HG03378 (cell line): ENCODE measurements at regions not wholly inside any gene's neighbourhood (a gene's known extent, or its start where the extent isn't known, plus 50 kb on each side); places are given as distances from the start of the nearest gene placed in this dataset.
"Not testable (repeated sequence)": the region's sequence is repeated elsewhere in the genome, so short reads cannot be mapped to it uniquely, and the experiment has no call there.

Experiments
- ATAC-seq: cut with Tn5 transposase; IDR thresholded peaks from one replicate; pipeline ENCODE4 v1.9.1; 2021; ENCODE audit warnings: mild to moderate bottlenecking, moderate library complexity; ENCODE audit not compliant: unreplicated experiment

DNA sequence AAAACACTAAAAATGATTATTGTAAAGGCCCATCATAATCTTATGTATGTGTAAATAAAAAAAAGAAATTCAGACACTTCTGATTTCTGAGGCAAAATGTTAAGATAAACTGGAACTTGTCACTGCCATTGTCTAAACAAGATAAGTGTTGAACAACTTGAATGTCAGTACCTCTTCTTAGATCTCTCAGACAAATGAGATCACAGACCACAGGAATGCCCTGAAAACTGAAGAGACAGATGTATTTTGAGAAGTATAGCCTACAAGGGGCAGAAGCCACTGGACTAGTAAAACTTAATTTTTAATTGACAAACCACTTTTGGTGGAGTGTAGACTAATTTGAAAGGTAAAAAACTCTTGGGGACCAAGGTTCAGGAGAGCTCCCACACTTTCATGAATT, 375.5 kb upstream of the SLITRK5 start:
- no peak for ATAC-seq

DNA sequence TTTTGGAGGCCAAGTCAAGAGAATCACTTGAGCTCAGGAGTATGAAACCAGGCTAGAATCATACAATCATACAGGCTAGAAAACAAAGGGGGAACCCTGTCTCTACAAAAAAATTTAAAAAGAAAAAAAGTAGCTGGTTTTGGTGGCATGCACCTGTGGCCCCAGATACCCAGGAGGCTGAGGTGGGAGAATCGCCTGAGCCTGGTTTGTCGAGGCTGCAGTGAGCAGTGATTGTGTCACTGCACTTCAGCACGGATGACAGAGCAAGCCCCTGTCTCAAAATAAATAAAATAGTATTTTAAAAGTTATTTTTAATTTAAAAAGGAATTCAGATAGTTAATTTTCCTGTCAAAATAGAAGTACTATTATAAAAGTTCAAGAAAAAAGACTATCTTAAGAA, 369.1 kb upstream of the SLITRK5 start:
- ATAC-seq, result no peak

DNA sequence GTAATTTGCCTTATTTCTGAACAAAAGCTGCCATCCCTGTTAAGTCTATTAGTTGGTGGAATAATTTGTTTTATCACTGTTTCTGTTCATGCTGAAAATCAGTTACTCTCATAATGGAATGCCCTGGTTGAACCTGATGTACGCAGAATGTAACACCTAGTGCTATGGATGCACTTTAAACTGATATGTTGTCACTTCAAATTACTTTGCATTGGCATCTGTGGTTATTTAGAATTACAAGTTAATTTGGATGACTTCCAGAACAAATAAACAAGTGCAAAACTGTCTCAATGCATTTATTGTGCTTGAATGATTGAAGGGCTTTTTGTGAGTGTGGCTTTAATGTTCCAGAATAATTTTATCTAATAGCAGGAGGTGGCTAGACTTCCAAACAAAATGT, 368.2 kb upstream of the SLITRK5 start:
- ATAC-seq, result no peak

DNA sequence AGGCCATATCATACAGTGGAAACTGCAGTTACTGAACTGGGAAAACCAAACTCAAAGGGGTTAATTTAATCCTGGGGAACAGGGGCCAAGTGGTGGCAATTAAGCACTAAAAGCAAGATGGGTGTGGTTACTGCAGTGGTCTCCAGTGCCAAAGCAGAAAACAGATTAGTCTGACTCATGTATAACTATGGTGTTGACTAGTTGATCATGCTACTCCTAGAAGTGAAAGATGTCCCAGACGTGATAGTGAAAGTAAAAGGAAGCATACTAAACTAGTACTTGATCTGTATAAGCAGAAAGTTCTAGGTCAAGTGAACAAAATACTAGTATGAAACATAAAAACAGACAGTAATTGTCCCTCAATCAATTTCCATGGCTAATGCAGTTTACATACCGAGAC, 360.0 kb upstream of the SLITRK5 start:
- ATAC-seq, result no peak

DNA sequence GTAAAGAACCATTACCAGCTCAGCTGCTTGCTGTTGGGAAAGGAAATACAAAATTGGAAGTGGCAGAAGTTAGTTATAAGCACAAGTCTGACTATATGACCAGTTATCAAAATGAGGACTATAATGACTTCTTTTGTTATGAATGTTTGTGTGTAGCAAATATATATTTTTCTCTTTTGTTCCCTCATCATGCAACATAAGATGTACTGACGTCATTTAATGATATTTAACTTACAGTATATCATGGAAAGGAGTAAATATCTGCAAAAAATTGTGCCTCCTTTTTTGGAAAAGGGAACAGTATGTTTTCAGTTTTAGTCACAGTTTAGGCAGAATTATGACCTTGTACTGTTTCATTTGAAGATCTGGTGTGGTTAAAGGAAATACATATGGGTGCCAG, 356.3 kb upstream of the SLITRK5 start:
- no peak for ATAC-seq

DNA sequence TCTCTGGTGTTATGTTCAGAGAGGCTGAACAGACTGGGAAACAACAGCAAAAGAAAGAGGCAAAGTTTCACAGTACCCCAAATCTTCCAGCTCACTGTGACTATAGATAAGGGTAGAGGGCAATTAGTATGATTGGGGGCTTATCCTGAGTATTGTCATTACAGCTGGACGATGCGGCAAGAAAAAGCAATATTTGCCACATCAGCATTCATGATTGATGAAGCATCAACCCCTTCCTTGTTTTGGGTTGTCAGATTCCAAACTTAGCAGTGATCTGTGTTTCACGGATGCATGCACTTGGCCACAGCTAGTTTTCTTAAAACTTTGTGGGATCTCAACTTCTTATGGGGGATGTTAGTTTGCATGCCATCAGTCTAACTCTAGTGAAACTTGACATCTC, 348.8 kb upstream of the SLITRK5 start:
- no peak for ATAC-seq

DNA sequence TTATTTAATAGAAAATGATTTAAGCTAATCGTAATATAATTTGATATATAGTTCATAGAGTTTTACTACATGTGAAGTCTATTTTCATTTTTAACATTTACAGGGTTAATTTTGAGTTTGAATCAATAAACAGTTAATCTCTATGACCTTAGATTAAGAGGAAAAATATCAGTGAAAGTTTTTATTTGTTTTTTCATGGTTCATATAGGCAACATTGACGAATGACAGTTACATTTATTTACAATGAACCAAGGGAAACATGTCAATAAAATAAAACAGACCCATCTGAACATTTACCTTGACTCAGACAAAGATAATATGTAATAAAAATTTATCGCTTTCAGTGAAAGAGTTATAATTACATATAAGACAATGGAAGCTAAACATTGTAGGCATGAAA, 346.6 kb upstream of the SLITRK5 start:
- ATAC-seq, result no peak

DNA sequence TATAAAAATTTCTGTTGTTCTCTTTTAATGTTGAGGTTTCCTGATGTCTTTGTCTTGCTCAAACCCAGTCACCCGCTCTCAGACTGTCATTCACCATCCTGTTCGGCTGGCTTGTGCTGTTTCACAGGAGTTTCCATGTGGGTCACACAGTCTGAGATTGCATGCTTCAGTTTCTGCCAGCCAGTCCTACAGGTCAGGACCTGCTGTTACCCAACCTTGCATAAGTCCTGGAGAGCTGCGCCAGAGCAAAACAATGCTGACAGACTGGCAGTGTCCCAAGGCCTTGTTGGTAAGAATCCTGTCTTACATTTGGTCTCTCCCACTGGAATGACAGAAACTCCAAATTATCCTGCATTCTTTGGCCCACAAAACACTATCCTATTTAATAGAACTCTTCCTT, 340.0 kb upstream of the SLITRK5 start:
- ATAC-seq, result no peak

DNA sequence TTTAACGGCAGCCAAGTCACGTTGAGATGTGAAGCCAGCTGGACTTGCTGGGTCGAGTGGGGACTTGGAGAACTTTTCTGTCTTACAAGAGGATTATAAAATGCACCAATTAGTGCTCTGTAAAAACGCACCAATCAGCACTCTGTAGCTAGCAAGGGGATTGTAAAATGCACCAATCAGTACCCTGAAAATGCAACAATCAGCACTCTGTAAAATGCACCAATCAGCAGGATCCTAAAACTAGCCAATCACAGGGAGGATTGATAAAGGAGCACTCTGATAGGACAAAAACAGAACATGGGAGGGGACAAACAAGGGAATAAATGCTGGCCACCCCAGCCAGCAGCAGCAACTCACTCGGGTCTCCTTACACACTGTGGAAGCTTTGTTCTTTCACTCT, 337.6 kb upstream of the SLITRK5 start:
- ATAC-seq, result no peak

DNA sequence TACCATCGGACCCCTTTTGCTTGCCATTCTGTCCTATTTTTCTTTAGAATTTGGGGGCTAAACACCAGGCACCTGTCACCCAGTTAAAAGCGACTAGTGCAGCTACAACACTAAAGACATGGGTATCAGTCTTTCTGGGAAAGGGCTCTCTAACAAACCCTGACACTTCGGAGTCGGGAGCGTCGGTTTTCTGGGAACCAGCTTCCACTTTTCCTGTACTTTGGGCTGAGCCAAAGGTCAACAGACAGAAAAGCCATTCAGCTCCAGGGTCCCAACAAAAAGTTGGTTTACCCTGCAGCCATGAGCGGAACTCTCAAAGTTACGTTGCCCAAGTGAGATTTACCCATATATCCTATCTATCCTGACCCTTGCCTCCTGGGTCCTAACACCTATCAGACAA, 337.0 kb upstream of the SLITRK5 start:
- no peak for ATAC-seq

DNA sequence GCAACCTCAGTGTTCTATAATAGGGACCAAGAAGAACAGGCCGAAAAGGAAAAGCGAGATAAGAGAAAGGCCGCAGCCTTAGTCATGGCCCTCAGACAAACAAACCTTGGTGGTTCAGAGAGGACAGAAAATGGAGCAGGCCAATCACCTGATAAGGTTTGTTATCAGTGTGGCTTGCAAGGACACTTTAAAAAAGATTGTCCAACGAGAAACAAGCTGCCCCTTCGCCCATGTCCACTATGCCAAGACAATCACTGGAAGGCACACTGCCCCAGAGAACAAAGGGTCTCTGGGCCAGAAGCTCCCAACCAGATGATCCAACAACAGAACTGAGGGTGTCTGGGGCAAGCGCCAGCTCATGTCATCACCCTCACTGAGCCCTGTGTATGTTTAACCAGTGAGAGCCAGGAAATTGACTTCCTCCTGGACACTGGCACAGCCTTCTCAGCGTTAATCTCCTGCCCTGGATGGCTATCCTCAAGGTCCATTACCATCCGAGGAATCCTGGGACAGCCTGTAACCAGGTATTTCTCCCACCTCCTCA, 334.8 kb upstream of the SLITRK5 start:
- not testable (repeated sequence) for ATAC-seq

DNA sequence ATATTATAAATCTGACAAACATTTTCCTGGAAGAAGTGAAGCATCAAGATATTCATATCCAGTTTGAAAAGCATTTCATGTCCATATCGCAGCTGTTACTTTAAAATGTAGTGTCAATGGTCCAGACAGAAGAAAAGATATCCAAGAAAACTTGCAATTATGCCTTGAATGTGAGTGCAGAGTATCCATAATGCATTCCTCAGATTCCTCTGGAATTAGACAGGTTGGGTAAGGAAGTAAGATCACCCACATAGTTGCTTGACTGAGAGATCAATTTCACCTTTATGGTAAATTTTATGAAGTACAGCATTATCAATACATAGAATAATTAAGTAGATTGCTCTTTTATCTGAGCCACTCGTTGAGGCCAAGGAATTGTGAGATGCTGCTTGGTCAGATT, 327.0 kb upstream of the SLITRK5 start:
- no peak for ATAC-seq

DNA sequence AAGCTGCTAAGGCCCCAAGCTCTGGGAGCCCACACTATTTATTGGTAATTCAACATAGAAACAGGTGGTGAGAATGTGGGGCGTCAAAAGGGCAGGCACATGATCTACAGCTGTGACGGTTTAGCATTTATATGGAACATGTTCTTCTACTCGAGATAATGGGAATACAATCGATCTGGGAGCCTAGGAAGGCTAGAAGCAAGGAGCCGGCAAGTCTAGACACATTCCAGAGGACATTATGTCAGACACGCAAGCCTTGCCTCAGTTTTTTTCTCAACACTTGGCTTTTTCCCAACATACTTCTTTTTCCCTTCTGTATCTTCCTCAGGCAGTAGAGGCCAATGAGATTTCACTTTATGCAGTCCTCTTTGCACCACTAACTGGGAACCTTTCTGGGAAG, 315.7 kb upstream of the SLITRK5 start:
- no peak for ATAC-seq

DNA sequence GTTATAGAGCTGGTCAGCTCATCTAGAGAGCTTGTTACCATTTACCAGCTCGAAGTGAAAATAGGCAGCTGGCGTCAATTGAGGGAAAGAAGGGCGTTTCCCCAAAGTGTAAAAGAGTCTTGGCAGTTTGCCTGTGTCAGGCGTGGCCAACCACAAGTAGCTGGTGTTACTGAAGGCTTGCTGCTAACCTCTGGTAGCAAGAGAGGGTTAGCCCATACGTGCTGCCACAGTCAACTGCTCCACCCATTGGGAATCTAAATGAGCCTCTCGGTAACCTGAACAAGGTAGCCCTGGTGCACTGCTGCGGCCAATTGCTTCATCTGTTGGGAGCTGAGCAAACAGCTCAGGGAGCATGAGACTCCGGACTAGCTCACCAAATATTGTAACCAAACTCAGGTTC, 314.9 kb upstream of the SLITRK5 start:
- no peak for ATAC-seq

DNA sequence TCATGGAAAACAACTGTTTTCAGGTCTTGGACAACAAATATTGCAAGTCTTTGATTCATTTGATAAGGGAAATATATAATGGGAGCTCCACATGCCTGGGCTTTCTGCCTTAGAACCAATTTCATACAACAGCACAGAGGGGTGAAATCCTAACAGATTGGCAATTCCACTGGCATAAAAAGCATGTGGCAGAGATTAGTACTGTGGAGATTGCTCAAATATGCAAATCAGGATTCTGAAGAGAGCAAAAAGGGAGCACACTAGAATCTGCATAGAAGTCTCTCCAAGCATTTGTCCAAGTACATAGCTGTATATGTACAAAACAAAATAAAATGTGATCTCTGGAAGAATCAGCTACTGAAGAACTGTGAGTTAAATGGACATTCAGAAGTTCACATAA, 312.9 kb upstream of the SLITRK5 start:
- no peak for ATAC-seq

DNA sequence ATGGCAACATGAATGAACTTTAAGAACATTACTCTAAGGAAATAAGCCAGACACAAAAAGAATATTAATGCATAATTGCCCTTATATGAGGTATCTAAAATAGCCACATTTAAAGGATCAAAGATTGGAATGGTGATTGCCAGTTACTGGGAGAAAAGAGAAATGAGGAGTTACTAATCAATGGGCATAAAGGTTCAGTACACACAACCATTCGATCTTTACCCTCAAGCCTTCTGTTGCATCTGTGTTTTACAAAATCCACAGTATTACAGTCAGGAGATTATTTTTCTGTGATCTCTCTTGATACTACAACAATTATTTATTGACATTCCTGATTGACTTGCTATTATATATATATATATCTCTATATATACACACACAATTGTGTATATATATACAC, 310.0 kb upstream of the SLITRK5 start:
- no peak for ATAC-seq

DNA sequence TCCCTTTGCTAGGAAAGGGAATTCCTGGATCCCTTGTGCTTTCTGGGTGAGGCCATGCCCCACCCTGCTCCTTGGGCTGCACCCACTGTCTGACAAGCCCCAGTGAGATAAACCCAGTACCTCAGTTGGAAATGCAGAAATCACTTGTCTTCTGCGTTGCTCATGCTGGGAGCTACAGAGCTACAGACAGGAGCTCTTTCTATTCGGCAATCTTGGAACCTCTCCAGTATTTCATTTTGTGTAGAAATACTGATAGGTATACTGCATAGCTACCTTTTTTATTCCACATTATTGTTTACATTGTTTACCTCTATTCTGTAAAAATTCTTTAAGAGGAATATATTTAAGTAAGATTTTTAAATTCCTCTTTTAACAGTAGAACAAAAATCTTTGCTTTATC, 302.5 kb upstream of the SLITRK5 start:
- ATAC-seq, result no peak

DNA sequence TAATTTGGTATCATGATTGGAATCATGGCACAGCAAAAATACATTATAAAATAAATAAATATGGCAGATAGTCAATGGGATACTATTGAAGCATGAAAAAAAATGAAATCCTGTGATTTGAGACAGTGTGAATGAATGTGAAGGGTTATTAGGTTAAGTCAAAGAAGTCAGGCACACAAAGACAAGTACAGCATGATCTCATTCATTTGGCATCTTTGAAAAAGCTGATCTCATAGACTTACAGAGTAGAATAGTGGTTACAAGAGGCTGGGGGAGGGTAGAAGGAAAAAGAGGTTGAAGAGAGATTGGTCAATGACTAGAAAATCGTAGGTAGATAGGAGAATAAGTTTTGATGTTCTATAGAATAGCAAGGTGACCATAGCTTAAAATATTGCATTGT, 295.1 kb upstream of the SLITRK5 start:
- ATAC-seq, result no peak

DNA sequence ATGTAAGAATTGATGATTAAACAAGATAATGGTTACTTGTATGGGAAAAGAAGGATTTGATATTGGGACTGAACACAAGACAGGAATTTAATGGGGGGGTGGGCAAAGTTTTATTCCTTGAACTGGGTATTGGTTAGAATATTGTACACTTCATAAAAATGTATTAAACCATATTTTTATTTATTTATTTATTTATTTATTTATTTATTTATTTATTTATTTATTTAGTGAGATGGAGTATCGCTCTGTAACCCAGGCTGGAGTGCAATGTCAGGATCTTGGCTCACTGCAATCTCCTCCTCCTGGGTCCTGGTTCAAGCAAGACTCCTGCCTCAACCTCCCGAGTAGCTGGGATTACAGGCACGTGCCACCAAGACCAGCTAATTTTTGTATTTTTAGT, 287.1 kb upstream of the SLITRK5 start:
- no peak for ATAC-seq

DNA sequence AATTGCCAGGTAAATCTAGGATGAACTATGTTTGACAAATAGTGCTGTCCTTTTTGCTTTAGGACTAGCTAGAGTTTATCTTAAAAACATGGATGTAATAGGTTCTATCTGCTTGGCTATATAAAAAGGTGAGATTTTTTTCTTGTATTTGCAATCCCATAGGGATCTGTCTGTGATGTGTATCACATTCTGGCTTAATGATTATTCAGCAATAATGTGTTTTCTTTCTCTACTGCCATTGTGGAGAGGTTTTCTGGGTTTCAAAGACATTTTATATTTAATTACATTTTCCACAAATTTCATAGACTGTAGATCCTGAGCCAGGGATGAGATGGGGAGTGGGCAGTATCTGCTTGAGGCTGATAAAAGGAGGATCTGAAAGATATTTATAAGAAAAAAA, 277.8 kb upstream of the SLITRK5 start:
- no peak for ATAC-seq

DNA sequence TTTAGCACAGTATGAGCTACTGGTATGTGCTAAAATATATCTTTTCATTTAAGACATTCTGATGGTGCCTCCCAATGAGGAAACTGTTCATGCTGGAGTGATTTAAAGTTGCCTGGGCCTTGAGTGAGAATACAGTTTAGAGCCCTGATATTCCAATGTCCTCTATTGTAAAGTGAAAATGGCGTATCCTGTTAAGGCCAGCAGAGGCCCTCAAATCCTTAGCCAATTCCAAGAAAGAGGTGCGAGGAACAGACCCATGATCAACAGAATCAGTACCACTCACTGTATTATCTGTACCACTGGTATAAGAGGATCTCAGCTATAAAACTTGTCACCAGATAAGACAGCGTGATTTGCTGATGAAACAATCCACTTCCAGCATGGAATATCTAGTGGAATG, 273.1 kb upstream of the SLITRK5 start:
- ATAC-seq, result no peak

DNA sequence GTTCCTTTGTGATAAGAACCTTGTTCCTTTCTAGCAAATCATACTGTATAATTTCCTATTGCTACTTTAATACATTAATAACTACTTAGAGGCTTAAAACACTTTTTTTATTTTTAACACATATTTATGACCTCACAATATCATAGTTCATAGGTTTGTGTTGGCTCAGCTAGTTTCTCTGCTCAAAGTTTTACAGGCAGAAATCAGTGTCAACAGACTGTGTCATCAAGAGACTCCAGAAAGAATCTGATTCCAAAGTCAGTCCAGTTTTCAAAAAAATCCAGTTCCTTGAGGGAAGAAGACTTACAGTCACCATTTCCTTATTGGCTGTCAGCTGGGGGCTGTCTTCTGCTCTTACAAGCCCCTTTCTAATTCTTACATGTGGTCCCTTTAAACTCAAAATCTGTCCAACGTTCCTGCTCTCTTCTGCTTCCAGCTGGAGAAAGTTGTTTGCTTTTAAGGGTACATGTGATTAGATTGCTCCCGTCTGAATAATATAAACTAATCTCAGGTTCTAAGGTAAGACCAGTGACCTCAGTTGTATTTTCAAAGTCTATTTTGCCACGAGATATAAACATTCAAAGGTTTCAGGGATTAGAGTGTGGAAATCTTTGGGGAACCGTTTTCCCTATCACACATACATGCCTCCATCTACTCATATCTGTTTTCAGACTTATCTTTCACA, 267.3 kb upstream of the SLITRK5 start:
- ATAC-seq, result no peak

DNA sequence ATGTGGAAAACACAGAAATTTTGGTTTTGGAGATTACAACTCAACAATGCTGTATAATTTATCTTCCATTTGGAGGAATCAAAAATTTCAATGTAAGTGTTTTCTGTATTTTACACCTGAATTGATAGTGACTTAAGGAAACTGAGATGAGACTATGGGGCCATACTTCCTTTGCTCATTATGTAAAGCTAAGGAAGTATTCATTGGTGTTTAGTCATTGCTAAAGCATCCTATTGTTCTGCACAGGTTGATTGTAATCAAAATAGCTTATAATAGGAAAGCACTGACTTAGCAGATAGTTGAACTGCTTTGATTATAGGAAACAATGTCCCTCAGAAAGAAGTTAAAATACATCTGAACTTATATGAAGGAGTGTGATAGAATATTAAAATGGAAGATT, 244.4 kb upstream of the SLITRK5 start:
- ATAC-seq, result no peak
